ENCODE measurements at regions not wholly inside any gene's neighbourhood (a gene's known extent, or its start where the extent isn't known, plus 50 kb on each side); places are given as distances from the start of the nearest gene placed in this dataset.

GRCh38 chr5:33330426-33330825 lies 110.3 kb upstream of the TARS1 start:
- no peak for TF ChIP-seq CTCF (IDR thresholded peaks at IDR 0.05)
- intact Hi-C loops (cut with DNase I, micrococcal nuclease) = no loop called here
- H3K4me1 ChIP-seq (ENCODE audit: low read depth) = no peaks in the 10 kb centered on the region

GRCh38 chr5:33330992-33331391 lies 109.8 kb upstream of the TARS1 start:
- no peaks in the 10 kb centered on the region for H3K36me3 ChIP-seq (ENCODE audit: low read depth)
- H3K4me3 ChIP-seq = no peak overlapping the region
- DNase-seq (no peak), ATAC-seq (no peak)
- intact Hi-C loops (cut with DNase I, micrococcal nuclease) = no loop called here
- no peaks in the 10 kb centered on the region for H3K4me1 ChIP-seq (ENCODE audit: low read depth)
- TF ChIP-seq CTCF (IDR thresholded peaks at IDR 0.05) = no peak
- no peaks in the 10 kb centered on the region for H3K9me3 ChIP-seq

More at GRCh38 chr5:33330426-33330825, 110.3 kb upstream of the TARS1 start:
- DNase-seq (no peak), ATAC-seq (no peak)
- no peaks in the 10 kb centered on the region for H3K36me3 ChIP-seq (ENCODE audit: low read depth)
- H3K4me3 ChIP-seq = no peak overlapping the region
- no peaks in the 10 kb centered on the region for H3K9me3 ChIP-seq

GRCh38 chr5:33332804-33333203 lies 108.0 kb upstream of the TARS1 start:
- no peak overlapping the region for H3K4me3 ChIP-seq
- no peaks in the 10 kb centered on the region for H3K4me1 ChIP-seq (ENCODE audit: low read depth)
- intact Hi-C loops (cut with DNase I, micrococcal nuclease) = no loop called here
- no peaks in the 10 kb centered on the region for H3K36me3 ChIP-seq (ENCODE audit: low read depth)
- no peak for TF ChIP-seq CTCF (IDR thresholded peaks at IDR 0.05)
- no peaks in the 10 kb centered on the region for H3K9me3 ChIP-seq
- DNase-seq (no peak), ATAC-seq (no peak)

GRCh38 chr5:33334829-33335228 lies 105.9 kb upstream of the TARS1 start:
- no peaks in the 10 kb centered on the region for H3K9me3 ChIP-seq
- intact Hi-C loops (cut with DNase I, micrococcal nuclease) = no loop called here
- no peak overlapping the region for H3K4me3 ChIP-seq
- no peaks in the 10 kb centered on the region for H3K36me3 ChIP-seq (ENCODE audit: low read depth)
- TF ChIP-seq CTCF (IDR thresholded peaks at IDR 0.05) = no peak
- peaks cover 3% of the 10 kb centered on the region for H3K4me1 ChIP-seq (ENCODE audit: low read depth)
- DNase-seq = no peak
- ATAC-seq = no peak

- DNase-seq (no peak), ATAC-seq (no peak)
- Histone ChIP-seq H3K4me1 (ENCODE audit: low read depth) (peaks cover 3% of the 10 kb centered on the region), H3K4me3 (no peak overlapping the region), H3K36me3 (ENCODE audit: low read depth) (no peaks in the 10 kb centered on the region), H3K9me3 (no peaks in the 10 kb centered on the region)
- TF ChIP-seq CTCF (IDR thresholded peaks at IDR 0.05) = no peak
- intact Hi-C loops (cut with DNase I, micrococcal nuclease) = no loop called here
Measured at GRCh38 chr5:33336891-33337636, 103.7 kb upstream of the TARS1 start.

GRCh38 chr5:33337637-33337992 lies 103.2 kb upstream of the TARS1 start:
- intact Hi-C loops (cut with DNase I, micrococcal nuclease) = no loop called here
- DNase-seq (peak in 1 of 3 donors; percentile 20), ATAC-seq (peak; percentile 92)
- no peaks in the 10 kb centered on the region for H3K9me3 ChIP-seq
- H3K4me3 ChIP-seq = no peak overlapping the region
- H3K36me3 ChIP-seq (ENCODE audit: low read depth) = no peaks in the 10 kb centered on the region
- no peak for TF ChIP-seq CTCF (IDR thresholded peaks at IDR 0.05)
- H3K4me1 ChIP-seq (ENCODE audit: low read depth) = peaks cover 3% of the 10 kb centered on the region
